GM19455 (cell line): ENCODE measurements at regions not wholly inside any gene's neighbourhood (a gene's known extent, or its start where the extent isn't known, plus 50 kb on each side); places are given as distances from the start of the nearest gene placed in this dataset.

Source experiments
- ATAC-seq: cut with Tn5 transposase; IDR thresholded peaks from one replicate; pipeline ENCODE4 v1.9.1; 2021; ENCODE audit not compliant: unreplicated experiment

- ATAC-seq: no peak
Measured at GRCh38 chr6:149263321-149263720, 54.2 kb upstream of the TAB2 start.

DNA sequence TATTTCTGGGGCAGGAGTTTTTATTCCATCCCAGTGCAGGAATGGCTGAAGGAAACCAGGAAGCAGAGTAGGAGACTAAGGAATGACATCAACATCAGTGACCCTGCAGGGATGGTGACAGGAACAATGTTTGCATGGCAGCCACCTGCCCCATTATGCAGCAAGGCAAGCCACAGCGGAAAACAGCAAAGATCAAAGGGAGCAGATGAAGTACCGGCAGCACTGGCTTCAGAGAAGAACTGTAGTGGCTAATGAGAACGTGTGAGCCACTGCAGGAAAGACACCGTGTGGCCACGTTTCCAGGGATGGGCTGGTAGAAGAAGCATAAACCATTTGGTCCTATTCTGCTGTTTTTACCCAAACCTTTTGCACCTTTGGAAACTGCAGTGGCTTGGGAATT is 52.9 kb upstream of the TAB2 start:
- no peak for ATAC-seq

DNA sequence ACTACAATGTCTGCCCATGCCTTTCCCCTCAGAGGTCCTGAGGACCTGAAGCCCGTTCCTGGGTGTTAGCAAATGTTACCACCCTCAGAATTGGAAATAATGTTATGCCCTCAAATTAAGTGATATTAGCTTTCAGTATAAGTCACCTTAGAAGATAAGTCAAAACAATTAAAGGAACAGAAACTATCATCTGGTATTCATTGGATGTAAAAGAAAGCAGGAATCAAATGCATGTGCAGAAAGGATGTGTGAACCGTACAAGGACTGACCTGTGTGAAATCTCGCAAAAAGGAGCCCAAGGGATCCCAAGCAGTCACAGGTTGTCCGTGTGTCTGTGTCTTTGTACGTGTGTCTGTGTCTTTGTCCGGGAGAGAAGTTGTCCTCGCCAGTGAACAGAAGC is 51.6 kb upstream of the TAB2 start:
- ATAC-seq: no peak

GRCh38 chr6:149266659-149267058 is 50.9 kb upstream of the TAB2 start:
- peak; percentile 87 for ATAC-seq

DNA sequence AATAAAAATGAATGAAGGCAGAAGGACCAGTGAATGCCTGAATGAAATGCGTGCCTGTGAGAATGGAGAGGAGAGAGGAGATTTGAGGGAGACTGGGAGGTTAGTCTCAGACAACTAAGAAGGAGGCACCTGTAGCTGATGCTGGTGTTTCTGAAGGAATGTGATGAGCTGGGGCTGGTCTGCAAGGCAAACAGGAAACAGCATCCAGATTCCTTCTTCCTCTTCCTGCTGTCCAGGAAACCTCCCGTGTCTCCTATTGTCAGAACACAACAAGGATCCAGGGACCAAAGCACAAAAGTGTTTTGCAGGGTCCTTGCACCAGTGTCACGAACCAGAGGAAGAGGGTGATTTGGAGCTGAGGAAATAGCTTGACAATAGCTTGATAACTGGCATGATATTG is 50.4 kb upstream of the TAB2 start:
- no peak for ATAC-seq

DNA sequence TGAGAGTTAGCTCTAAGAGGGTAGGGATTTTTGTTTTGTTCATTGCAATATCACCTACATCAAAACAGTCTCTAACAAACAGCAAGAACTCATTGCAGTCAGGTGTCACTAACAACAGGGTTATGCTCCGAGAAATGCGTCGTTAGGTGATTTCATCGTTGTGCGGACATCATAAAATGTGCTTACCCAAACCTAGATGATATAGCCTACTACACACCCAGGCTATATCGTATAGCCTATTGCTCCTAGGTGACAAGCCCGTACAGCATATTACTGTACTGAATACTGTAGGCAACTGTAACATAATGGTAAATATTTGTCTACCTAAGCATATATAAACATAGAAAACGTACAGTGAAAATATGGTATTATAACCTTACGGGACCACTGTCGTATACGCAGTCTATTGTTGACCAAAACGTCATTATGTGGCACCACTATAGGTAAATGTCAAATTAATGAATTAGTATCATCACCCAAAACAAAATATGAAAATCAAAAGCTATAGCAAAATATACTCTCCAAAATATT is 49.9 kb upstream of the TAB2 start:
- ATAC-seq: no peak
